ENCODE measurements at regions not wholly inside any gene's neighbourhood (a gene's known extent, or its start where the extent isn't known, plus 50 kb on each side); places are given as distances from the start of the nearest gene placed in this dataset.

DNA sequence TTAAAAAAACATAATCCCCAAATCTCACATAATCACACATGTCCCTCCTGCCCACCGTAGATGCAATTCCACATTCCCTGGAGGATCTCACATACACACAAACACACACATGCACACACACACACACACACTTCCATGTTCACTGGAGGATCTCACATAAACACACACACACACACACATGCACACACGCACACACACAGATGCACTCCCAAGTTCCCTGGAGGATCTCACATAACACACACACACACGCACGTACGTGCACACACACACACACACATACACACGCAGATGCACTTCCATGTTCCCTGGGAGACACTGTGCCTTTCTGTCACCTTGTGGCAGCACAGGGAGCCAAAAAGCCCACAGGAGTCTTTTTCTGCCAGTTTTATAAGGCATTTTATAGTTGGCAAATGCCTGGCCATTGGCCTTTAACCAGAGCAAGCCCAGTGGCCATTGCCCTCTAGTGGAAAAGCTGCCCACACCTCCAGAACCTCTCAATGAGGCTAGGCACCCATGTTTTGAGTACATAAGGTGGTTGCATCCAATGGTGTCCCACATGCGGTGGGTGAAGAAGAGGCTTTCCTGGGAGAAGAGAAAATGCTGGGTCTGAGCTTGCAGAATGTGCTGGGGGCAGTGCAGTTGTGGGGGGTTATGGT is 115.4 kb upstream of the ACBD5 start:
- TF ChIP-seq BACH2 (CRISPR knock-in tag; IDR thresholded peaks at IDR 0.05; ENCODE audit: borderline replicate concordance), result no peak
- no peak for TF ChIP-seq ZC3H10 (CRISPR knock-in tag; IDR thresholded peaks at IDR 0.05)
- no peak for TF ChIP-seq OSR1 (CRISPR knock-in tag; IDR thresholded peaks at IDR 0.05)
- no peak for TF ChIP-seq ZFP3 (CRISPR knock-in tag; IDR thresholded peaks at IDR 0.05)
- TF ChIP-seq ZNF70 (CRISPR knock-in tag; IDR thresholded peaks at IDR 0.05), result no peak
- TF ChIP-seq, protein P1, sequence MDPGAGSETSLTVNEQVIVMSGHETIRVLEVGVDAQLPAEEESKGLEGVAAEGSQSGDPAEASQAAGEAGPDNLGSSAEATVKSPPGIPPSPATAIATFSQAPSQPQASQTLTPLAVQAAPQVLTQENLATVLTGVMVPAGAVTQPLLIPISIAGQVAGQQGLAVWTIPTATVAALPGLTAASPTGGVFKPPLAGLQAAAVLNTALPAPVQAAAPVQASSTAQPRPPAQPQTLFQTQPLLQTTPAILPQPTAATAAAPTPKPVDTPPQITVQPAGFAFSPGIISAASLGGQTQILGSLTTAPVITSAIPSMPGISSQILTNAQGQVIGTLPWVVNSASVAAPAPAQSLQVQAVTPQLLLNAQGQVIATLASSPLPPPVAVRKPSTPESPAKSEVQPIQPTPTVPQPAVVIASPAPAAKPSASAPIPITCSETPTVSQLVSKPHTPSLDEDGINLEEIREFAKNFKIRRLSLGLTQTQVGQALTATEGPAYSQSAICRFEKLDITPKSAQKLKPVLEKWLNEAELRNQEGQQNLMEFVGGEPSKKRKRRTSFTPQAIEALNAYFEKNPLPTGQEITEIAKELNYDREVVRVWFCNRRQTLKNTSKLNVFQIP (CRISPR knock-in tag; IDR thresholded peaks at IDR 0.05; ENCODE audit: borderline replicate concordance, low read depth), result no peak
- TF ChIP-seq CSDC2 (CRISPR knock-in tag; IDR thresholded peaks at IDR 0.05), result no peak
- TF ChIP-seq GLIS3 (CRISPR knock-in tag; IDR thresholded peaks at IDR 0.05), result no peak
- no peak for TF ChIP-seq RARB (CRISPR knock-in tag; IDR thresholded peaks at IDR 0.05)
- TF ChIP-seq PATZ1 (CRISPR knock-in tag; IDR thresholded peaks at IDR 0.05; ENCODE audit: borderline replicate concordance), result no peak
- no peak for TF ChIP-seq ARNTL (CRISPR knock-in tag; IDR thresholded peaks at IDR 0.05; ENCODE audit: borderline replicate concordance, low read depth)
- no peak for TF ChIP-seq TCF4 (CRISPR knock-in tag; IDR thresholded peaks at IDR 0.05; ENCODE audit: borderline replicate concordance)
- no peak for TF ChIP-seq ZFP30 (CRISPR knock-in tag; IDR thresholded peaks at IDR 0.05)
- TF ChIP-seq TOX (CRISPR knock-in tag; IDR thresholded peaks at IDR 0.05; ENCODE audit: borderline replicate concordance), result no peak
